SK-N-MC (cell line): ENCODE measurements at regions not wholly inside any gene's neighbourhood (a gene's known extent, or its start where the extent isn't known, plus 50 kb on each side); places are given as distances from the start of the nearest gene placed in this dataset.
A peak's percentile ranks its signal among the peaks of the same experiment; 100 is the strongest.

Source experiments
- DNase-seq: peaks from one replicate; pipeline ENCODE4 v3.0.0-alpha.2; 2011; ENCODE audit warnings: low read depth, low spot score
- H3K27ac ChIP-seq: fragments of 200-600 bp; sonication (generic); 2 replicates; pipeline ENCODE4 v1.5.1; 2016; ENCODE audit warnings: mixed run types
- H3K36me3 ChIP-seq: fragments of 200-600 bp; sonication (generic); 2 replicates; pipeline ENCODE4 v1.6.1; 2017; ENCODE audit warnings: antibody characterized with exemption, low read length, mixed read lengths; ENCODE audit not compliant: insufficient read depth
- H3K4me3 ChIP-seq: fragments of 200-600 bp; sonication (generic); 2 replicates; pipeline ENCODE4 v1.5.1; 2016
- H3K9ac ChIP-seq: fragments of 200-600 bp; sonication (generic); 2 replicates; pipeline ENCODE4 v1.8.0; 2017; ENCODE audit warnings: mixed run types, mixed read lengths; ENCODE audit not compliant: insufficient read length
- H3K9me3 ChIP-seq: fragments of 200-600 bp; sonication (generic); 2 replicates; pipeline ENCODE4 v1.6.1; 2017; ENCODE audit warnings: low read depth, mild to moderate bottlenecking, antibody characterized with exemption, low read length, moderate library complexity, mixed read lengths
- EZH2 ChIP-seq: fragments of 200-600 bp; sonication (generic); IDR thresholded peaks from one replicate; pipeline ENCODE4 v1.6.1; 2017; ENCODE audit warnings: antibody characterized with exemption
- FOXP2 ChIP-seq: optimal IDR thresholded peaks from 2 replicates; pipeline ENCODE3; 2011; ENCODE audit warnings: mild to moderate bottlenecking, moderate library complexity; ENCODE audit not compliant: insufficient read depth; ENCODE audit errors: extremely low read length, control extremely low read depth
- POLR2AphosphoS5 ChIP-seq: IDR thresholded peaks from 2 replicates; pipeline ENCODE4 v1.6.1; 2012; ENCODE audit warnings: mild to moderate bottlenecking, low read depth, low read length, borderline replicate concordance

- DNase-seq = peak; percentile 50
- TF ChIP-seq EZH2 (no peak), FOXP2 (no peak), POLR2AphosphoS5 (peak; percentile 37; the same call in 1 of the 2 replicates)
- Histone ChIP-seq H3K9ac (no peak overlapping the region), H3K36me3 (no peaks in the 10 kb centered on the region), H3K4me3 (peak overlapping the region; percentile 34; the same call in 1 of the 2 replicates), H3K27ac (no peak overlapping the region), H3K9me3 (no peaks in the 10 kb centered on the region)
Observed at GRCh38 chr1:222865718-222866117, 50.9 kb downstream of the DISP1 start.

- Histone ChIP-seq H3K9ac (no peak overlapping the region), H3K27ac (no peak overlapping the region), H3K36me3 (no peaks in the 10 kb centered on the region), H3K9me3 (no peaks in the 10 kb centered on the region), H3K4me3 (no peak overlapping the region)
- DNase-seq = no peak
- TF ChIP-seq FOXP2 = no peak
- TF ChIP-seq EZH2 = no peak
- no peak for TF ChIP-seq POLR2AphosphoS5
Observed at GRCh38 chr1:222867316-222867715, 52.5 kb downstream of the DISP1 start.

DNA sequence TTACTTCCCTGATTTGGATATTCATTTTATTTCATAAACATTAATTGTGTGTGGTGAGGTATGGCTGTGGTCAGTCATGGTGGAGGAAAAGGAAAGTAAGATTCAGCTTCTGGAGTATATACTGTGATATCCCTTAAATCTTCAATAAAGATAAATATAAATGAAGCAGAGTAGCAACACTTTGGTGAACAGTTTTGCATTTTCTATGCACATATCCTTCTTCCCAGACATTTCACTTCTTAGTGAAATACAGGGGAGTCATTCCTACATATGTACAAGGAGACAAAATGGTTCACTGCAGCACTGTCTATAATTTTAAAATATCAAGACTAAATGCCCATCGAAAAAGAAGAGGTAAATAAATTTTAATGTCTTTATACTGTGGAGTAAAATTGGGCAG is 61.3 kb downstream of the DISP1 start:
- Histone ChIP-seq H3K36me3 (no peaks in the 10 kb centered on the region), H3K9ac (no peak overlapping the region), H3K9me3 (no peaks in the 10 kb centered on the region), H3K4me3 (no peak overlapping the region), H3K27ac (no peak overlapping the region)
- DNase-seq = no peak
- TF ChIP-seq POLR2AphosphoS5 (no peak), EZH2 (no peak), FOXP2 (no peak)

DNA sequence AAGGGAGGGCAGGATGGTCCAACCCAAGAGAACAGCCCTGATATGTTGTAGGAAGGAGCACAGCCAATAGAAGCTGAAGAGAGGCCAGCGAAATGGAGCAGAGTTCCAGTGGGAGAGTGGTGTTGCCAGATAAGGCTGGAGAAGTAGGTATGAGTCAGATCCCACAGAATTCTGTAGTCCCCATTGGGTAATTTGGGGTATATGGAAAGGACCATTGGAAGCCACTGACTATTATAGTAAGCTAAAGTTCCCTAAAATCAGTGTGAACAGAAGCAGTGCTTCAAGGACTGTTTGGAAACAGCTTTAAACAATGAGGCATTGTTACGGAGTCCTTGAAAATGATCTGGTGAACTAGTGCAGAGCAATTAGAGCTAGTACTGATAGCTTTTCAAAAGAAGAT is 63.0 kb downstream of the DISP1 start:
- Histone ChIP-seq H3K9ac (no peak overlapping the region), H3K9me3 (no peaks in the 10 kb centered on the region), H3K36me3 (no peaks in the 10 kb centered on the region), H3K4me3 (no peak overlapping the region), H3K27ac (no peak overlapping the region)
- no peak for DNase-seq
- no peak for TF ChIP-seq POLR2AphosphoS5
- no peak for TF ChIP-seq FOXP2
- TF ChIP-seq EZH2 = no peak

DNA sequence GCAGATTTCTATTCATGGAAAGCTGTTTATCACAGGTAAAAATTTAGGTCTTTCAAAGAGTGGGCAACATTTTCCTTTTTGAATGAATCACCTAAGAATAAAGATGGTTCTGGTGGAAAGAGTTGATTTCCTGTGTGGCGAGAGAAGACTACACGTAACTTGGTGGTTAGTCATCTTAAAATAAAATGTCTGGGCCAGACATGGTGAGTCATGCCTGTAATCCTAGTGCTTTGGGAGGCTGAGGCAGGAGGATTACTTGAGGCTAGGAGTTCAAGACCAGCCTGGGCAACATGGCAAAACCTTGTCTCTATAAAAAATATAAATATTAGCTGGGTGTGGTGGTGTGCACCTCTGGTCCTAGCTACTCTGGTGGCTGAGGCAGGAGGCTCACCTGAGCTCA is 65.7 kb downstream of the DISP1 start:
- Histone ChIP-seq H3K27ac (no peak overlapping the region), H3K36me3 (no peaks in the 10 kb centered on the region), H3K9ac (no peak overlapping the region), H3K4me3 (no peak overlapping the region), H3K9me3 (no peaks in the 10 kb centered on the region)
- DNase-seq = no peak
- TF ChIP-seq EZH2 (no peak), POLR2AphosphoS5 (no peak), FOXP2 (no peak)

DNA sequence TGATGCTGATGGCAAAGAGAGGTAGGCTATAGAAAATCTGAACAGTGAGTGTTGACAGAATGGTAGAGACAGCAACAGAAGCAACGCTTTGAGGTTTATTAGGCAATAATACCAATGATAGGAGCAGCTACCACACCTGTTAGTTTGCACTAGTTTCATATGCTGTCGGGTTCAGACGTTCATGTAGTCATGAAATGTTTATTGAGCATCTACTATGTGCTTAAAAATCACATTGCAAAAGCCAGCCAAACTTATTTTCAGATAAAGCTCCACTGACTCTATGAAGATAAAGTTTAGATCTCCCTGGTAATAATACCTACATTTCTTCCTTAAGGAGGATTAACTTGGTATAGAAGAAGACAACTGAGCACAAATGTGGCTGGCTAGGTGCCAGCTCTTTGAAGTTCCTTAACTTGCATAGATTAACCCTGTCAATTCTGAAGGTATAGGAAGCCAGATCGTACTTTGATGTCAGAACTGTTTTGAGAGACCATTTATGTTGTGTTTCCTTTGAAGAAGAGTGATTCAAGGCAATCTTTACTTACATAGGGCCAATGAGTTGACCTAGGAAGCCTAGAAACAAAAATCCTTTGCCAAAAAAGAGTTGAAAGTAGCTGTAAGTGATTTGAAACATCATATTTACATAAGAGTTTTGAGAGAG is 71.5 kb downstream of the DISP1 start:
- Histone ChIP-seq H3K4me3 (no peak overlapping the region), H3K9ac (no peak overlapping the region), H3K27ac (peak overlapping the region; percentile 70; the same call in 1 of the 2 replicates), H3K36me3 (no peaks in the 10 kb centered on the region), H3K9me3 (no peaks in the 10 kb centered on the region)
- no peak for TF ChIP-seq FOXP2
- TF ChIP-seq EZH2 = no peak
- no peak for TF ChIP-seq POLR2AphosphoS5
- no peak for DNase-seq

GRCh38 chr1:222886878-222887351 is 72.1 kb downstream of the DISP1 start:
- peak overlapping the region; percentile 42 for H3K9ac ChIP-seq
- no peak for TF ChIP-seq POLR2AphosphoS5
- TF ChIP-seq FOXP2 = no peak
- no peak for TF ChIP-seq EZH2
- H3K36me3 ChIP-seq = no peaks in the 10 kb centered on the region
- H3K9me3 ChIP-seq = no peaks in the 10 kb centered on the region
- peak overlapping the region; percentile 70 for H3K27ac ChIP-seq
- no peak for DNase-seq
- H3K4me3 ChIP-seq = 0 out of 2 replicates have a peak overlapping the region, but pooled peaks have one; percentile 9

DNA sequence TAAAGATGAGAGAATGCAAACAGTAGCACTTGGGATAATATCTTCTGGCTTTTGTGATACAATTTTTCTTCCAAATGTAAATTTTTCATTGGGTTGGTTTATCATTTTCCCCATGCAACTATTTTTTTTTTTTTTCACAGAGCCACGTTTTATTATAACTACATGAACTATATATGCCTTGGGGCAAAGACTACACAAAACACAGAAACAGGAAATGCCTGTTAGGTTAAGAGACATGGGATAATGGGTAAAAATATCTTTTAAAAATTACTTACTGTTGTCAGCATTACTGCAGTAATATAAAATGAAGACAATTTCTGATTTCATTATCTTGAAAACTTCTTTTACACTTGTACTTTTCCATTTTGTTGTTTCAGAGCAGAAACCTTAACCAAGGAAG is 74.6 kb downstream of the DISP1 start:
- peak; percentile 91 for DNase-seq
- Histone ChIP-seq H3K9me3 (no peaks in the 10 kb centered on the region), H3K9ac (no peak overlapping the region), H3K27ac (peak overlapping the region; percentile 93), H3K4me3 (peak overlapping the region; percentile 55), H3K36me3 (no peaks in the 10 kb centered on the region)
- TF ChIP-seq EZH2 = no peak
- peak; percentile 52; the same call in 1 of the 2 replicates for TF ChIP-seq POLR2AphosphoS5
